Activated T-helper 9 cell treated with anti-CD3 and anti-CD28 coated beads, Interleukin-2, amount 50 U/mL, for 16 hours (primary cell): ENCODE measurements at regions not wholly inside any gene's neighbourhood (a gene's known extent, or its start where the extent isn't known, plus 50 kb on each side); places are given as distances from the start of the nearest gene placed in this dataset.
"Not testable (repeated sequence)": the region's sequence is repeated elsewhere in the genome, so short reads cannot be mapped to it uniquely, and the experiment has no call there.

Experiments used
- DNase-seq: peaks from one replicate; pipeline ENCODE4 v3.0.0-alpha.2; 2020; ENCODE audit warnings: low read depth

DNA sequence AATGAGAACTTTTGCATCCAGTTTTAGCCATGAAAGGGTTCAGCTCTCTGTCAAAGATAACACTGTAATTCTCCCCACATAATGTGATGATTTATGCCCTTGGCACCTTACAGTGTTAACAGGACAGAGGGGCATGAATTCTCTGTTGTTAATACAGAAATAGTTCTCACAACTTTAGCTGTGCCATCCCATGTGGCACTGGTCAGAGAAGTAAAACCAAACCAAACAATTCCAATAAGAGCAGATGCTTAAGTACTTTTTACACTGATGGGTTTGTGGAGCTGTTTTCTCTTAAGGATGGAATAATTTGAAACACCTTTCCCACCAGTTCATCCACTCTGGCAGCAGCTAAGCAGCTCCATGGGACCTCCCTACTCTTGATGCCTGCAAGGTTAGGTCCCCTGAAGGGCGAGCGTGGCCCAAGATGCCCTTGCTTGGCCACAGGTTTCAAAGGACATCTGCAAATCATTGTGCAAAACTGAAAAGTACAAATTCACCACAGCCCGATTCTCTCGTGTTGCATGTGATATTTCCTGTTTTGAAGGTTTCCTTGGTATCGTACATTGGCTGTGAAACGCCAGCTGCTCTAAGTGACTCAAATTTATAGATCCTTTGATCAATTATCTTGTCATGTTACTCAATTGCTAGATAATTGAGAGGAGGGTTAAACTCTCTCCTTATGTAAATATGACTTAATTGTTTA lies 82.5 kb upstream of the CREB5 start:
- no peak for DNase-seq

DNA sequence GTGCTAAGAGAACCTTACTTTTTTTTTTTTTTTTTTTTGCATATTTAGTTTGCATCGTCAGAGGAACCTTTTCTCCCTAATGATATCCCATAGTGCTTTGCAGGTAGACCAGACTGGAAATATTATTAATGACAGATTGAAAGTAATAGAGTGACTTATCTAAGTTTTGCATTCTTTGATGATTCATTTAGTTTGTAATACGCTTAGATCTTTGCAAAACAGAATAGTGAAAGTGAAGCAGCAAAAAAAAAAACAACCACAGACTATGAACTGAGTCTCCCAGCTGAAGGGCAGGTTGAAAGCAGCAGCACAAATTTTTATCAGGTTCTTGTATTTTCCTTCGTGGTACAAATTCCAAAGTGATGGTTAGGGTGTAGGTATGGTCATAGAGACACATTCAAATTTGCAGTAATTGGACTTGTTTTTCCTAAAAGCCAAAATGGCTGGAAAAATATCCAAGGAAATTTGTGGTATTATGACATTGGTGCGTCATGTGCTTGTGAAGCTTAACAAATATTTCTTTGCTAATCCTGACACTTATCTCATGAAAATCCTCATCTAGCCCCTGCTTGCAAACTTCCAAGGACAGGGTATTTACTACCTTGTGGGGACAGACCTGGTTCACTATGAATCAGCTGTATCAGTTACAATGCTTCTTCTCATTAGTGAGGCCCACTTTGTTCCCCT lies 81.8 kb upstream of the CREB5 start:
- no peak for DNase-seq

DNA sequence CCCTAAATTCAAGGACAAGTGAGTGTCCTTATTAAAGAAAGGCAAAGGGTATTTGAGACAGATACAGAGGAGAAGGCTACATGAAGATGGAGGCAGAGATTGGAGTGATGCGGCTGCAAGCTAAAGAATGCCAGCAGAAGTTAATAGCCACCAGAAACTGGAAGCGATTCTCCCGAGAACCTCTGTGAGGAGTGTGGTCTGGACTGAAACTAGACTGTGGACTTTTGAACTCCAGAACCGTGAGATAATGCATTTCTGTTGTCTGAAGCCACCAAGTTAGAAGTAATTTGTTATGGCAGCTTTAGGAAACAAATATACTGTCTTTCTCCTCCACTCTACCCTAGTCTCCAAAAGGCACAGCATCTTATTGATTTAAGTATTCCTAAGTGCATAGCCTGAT lies 80.3 kb upstream of the CREB5 start:
- DNase-seq = no peak

DNA sequence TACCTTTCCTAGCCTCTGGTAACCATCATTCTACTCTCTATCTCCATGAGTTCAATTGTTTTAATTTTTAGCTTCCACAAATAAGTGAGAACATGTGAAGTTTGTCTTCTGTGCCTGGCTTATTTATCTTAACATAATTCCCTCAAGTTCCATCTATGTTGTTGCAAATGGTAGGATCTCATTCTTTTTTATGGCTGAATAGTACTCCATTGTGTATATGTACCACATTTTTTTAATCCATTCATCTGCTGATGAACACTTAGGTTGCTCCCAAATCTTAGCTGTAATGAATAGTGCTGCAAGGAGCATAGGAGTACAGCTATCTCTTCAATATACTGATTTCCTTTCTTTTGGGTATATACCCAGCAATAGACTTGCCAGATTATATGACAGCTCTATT lies 78.8 kb upstream of the CREB5 start:
- DNase-seq = not testable (repeated sequence)

DNA sequence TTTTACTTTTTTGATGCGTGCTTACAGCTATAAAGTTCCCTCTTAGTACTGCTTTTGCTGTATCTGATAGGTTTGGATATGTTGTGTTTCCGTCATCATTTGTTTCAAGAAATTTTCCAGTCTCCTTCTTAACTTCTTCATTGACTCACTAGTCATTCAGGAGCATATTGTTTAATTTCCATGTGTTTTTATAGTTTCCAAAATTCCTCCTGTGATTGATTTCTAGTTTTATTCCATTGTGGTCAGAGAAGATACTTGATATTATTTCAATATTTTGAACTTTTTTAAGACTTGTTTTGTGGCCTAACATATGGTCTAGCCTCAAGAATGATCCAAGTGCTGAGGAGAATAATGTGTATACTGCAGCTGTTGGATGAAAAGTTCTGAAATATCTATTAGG lies 75.5 kb upstream of the CREB5 start:
- no peak for DNase-seq

DNA sequence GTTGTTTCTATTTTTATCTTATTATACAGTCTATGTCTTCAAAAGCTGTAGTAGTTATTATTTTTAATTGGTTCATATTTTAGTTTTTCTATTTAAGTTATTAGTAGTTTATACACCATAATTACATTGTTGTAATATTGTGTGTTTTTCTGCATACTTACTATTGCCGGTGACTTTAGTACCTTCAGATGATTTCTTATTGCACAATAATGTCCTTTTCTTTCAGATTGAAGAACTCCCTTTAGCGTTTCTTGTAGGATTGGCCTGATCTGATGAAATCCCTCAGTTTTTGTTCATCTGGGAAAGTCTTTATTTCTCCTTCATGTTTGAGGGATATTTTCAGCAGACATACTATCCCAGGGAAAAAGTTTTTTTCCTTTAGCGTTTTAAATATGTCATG lies 74.3 kb upstream of the CREB5 start:
- DNase-seq = no peak

DNA sequence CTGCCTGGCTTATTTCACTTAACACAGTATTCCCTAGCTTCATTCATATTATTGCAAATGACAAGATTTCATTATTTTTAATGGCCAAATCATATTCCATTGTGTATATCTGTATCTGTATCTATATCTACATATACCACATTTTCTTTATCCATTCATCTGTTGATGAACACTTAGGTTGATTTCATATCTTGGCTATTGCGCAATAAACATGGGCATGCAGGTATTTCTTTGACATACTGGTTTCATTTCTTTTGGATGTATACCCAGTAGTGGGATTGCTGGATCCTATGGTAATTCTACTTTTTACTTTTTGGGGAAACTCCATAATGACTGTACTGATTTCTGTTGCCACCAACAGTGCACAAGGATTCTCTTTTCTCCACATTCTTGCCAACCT lies 68.9 kb upstream of the CREB5 start:
- DNase-seq = no peak

DNA sequence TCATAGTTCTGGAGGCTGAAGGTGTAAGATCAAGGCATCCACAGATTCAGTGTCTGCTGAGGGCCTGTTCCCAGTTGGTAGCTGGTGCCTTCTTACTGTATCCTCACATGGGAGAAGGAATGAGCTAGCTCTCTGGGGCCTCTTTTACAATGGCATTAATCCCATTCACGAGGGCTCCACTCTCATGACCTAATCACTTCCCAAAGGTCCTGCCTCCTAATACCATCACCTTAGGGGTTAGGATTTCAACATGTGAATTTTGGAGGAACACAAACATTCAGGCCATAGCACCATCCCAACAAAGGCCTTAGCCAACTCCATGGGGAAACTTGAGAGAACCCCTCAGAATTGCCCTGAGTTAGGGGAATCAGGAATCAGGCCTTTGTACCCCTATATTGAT lies 66.1 kb upstream of the CREB5 start:
- DNase-seq = no peak

DNA sequence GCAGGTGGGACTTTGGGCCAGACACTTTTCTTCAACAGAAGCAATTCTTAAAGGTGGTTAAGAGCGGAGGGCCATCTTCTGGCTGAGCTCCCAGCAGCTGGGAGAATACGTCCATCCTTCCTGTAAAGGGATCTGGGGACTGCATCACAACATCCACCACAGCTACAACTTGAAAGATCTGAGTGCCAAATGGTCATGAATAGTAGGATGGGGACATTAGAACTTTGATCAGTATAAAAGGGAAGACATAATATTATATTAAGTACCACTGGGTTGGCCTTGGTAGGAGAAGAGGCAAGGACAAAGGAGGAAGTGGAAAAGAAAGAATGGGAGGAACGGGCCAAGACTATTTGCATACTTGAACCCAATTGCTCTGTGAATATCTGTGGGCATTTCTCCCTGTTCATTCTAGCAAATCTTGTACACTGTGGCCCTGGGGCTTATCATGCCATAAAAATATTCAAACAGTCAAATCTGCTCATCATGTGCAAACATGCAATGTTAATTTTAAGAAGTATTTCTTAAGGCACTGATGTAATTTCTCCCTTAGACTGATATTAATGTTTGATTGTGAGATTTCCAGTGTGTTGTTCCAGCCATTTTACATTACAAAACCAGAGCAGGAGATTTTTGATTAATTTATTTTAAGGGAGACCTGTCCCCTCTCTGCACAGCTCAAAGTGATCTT lies 65.5 kb upstream of the CREB5 start:
- DNase-seq = no peak

DNA sequence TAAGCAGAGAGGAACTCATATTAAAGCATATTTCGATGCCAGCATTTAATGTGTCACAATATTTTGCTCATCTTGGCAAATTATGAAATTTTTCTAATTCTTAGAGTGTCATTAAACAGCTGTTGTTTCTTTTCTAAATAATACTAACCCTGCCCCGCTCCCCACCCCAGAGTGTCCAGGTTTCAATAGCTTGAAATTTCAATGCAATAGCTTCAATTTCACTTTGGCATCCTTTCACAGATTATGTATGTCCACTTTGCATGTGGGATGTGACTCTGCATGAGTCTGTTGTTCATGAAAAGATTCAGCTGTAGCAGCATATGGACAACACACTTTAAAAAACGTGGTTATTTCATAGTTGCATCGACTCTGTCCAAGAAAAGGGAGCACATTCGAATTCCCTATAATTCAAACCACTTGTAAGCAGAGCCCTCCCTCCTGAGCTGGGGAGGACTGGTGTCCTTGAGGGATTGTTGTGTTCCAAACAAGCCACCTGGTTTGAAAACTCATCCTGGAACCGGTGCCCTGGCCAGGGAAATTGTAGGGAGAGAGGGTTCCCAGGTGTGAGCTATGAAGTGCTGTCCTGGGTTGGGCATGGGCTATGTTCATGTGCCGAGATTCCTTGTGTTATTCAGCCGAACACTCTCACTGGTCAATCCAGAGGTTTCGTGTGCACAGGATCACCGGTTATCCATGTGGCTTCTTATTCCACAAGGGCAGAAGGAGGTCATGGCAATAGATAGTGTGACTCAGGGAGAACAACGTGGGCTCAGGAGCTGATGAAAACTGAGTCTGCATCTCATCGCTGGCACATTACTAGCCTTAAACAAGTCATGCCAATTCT lies 64.6 kb upstream of the CREB5 start:
- DNase-seq = no peak

DNA sequence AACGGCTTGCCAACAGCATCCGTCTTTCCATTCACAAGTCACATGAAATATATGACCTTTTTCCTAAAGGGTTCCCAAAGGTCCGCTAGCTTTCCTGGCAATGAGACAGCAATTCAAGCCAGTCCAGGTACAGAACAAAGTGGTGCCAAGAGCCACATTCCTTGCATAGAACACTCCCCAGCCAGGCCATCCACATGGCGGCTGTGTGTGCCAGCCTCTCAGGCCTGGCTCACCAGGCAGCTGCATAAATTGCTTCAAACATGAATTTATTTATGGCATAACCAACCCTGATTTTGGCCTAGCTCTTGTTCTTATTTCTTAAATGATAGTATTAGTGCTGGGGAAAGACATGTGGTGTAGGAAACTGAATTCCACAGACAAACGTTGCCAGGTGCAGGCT lies 63.7 kb upstream of the CREB5 start:
- DNase-seq = no peak

DNA sequence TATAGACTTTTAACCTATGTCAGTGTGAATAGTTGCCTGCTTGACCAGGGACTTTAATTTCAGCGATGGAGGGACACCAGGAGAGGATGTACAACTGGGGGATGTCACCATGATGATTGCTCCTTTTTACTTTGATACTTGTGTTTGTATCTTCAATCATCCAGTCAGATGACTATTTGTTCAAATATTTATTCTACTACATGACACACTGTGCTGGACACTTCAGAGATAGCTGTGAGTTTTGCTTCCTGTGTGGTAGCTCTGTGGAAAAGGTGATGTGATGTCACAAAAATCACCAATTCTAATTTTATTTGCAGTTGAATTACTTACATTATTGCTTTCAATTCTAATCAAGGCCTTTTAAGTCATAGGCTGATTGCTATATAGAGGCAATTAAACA lies 62.7 kb upstream of the CREB5 start:
- DNase-seq = no peak

DNA sequence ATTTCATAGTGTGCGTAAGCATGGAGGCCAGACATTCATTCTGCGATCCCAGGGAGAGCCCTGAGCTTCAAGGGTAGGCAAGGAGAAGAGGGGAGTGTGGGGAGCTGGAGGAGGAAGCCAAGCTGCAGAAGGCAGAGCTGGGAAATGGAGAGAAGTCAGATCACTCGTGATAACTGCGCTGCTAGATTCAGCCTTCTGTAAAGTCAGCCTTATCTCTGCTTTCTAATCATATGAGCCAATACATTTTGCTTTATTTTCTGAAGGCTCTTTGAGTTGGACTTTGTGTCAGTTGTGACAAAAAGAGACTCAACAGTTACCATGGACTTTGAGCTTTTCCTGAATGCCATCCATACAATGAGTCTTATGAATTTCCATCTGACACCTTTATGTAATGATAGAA lies 61.7 kb upstream of the CREB5 start:
- no peak for DNase-seq

DNA sequence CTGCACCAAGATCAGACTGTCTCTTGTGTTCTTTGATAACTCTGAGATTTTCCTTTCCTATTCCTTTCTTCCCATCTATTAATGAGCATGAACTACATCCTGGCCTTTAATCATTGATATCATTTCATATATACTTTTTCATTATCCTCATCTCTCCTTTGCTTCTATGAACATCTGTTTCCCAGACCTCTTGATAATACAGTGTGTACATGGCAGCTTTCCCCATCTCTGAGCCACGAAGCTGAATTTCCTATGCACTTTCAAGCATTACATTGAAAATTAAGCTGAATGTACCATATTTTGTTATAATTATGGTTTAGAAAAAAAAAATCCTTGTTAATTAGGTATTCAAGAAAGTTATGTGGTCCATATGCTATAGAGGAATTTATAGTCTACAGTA lies 60.9 kb upstream of the CREB5 start:
- no peak for DNase-seq

DNA sequence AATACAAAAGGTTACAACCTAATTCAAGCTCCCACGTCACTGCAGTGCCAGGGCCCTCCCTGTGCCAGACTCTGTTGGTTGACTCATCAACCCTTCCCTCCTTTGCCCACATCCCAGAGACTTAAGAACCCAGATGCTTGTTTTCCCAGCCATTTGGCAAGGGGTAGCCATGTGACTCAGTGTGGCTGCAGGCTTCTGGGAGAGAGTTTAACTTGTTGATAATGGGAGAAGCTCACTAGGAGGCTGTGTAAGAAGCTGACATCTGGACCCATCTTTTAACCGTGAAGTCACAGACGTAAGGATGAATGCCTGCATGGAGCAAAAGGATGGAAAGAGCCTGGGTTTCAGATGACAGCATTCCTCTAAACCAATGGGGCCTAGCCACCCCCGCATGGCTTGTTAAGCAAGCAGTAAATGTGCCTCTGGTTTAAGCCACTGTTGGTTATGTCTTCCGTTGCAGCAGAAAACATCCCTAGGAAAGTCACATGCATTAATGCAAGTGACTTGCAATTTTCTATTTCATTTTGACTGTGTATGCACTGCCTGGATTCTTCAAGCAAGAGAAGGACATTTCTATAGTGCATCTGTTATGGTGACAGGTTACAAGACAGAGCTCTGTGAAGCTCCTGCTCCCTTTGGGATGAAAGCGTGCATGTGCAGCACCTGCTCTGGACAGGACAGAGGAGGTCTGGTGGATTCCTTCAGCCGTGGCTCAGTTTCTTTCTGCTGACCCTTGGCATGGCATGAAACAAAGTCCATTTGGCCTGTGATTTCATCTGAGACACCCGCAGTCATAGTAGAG lies 57.5 kb upstream of the CREB5 start:
- DNase-seq = no peak

DNA sequence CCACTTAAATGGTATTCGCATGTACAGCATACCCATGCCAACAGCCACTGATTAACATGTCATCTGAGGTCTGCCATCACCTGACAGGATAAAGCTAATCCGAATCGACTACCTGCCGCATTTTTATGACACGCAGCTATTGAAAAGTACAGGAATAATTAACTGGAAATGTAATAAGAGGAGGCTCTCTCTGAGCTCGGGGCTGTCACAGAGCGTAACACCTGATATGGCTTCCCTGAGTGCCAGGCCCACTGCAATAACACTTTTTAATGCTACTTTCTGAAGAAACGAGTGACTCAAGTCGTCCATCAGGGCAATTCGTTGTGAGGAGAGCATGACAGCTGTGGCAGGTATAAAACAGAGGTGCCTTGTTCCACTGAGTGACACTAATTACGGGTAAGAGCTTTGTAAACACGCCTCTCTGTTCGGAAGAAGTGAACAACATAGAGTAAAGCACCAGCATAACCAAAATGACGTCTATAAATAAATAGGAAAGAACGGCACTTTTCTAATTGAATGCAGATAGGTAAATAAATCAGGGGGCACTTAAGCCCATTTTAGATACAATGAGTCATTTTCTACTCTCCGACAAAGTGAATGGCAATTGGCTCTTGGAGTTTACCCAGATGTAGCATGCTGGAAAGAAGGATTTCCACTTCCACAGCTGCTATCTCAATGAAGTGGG lies 56.5 kb upstream of the CREB5 start:
- no peak for DNase-seq

DNA sequence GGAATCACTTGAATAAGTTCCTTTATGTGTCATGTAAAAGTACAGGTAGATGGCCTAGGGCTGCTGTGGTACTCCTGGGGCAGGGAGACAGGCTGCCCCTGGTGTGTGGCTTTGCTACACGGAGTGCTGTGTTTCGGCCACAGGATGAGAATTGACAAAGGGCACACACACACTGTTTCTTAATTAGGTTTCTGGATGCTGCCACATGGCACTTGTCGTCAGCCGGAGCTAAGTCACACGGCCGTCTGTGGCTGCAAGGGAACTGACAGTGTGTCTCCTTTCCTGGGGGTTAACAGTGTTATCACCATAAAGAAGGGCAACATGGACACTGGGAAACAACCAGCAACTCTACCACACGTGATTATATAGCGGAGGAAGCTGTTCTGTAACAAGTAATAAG lies 55.7 kb upstream of the CREB5 start:
- no peak for DNase-seq

DNA sequence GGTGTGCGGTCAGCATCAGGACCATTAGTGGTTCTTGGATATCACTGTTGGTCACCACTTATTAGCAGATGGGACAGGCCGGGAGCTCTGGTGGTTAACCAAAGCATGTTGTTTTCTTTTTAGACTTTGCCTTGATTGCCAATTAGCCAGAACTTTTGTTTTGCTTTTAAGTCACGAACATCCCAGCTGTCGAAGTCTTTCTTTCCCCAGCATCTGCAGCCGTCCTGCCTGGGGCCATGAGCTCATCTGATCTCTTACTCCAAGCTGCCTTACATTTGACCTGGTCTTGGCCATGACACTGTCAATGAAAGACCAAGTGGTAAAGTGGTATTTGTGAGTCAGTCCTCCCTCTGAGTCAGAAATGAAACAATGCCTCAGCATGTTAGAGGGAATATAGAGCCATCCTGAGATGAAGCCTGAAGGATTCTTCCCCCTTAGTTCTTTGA lies 53.9 kb upstream of the CREB5 start:
- DNase-seq = no peak

DNA sequence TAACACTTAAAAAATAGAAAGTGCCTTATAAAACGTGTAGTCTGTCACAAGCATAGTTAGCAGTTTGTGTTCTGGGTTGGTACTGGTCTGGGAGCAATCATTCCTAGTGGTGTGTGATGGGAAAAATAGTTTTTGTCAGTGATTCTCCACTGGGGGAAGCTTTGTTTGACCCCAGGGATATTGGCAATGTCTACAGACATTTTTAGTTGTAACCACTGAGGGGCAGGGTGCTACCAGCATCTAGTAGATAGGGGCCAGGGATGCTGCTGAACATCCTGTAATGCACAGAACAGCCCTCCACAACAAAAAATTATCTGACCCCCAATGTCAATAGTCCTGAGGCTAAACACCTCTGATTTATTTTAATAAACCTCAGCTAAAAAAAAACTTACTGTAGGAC lies 51.6 kb upstream of the CREB5 start:
- no peak for DNase-seq

DNA sequence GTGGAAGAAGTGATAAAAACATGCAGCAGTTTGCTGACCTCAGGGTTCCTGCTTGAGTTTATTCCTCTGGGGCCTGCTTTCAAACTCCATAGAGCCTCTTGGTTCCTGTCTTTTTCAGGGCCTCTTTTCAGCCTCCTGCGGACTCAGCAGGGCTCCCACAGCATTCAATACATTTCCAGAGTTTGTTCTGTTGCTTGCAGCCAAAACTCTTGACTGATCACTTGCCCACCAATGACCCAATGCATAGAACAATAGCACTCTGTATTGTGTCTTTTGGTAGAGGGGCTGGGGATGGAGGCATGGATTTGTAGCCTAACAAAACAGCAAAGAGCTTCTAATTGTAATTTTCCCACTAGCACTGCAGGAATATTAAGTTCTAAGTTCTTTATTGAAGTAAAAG lies 50.8 kb upstream of the CREB5 start:
- no peak for DNase-seq

DNA sequence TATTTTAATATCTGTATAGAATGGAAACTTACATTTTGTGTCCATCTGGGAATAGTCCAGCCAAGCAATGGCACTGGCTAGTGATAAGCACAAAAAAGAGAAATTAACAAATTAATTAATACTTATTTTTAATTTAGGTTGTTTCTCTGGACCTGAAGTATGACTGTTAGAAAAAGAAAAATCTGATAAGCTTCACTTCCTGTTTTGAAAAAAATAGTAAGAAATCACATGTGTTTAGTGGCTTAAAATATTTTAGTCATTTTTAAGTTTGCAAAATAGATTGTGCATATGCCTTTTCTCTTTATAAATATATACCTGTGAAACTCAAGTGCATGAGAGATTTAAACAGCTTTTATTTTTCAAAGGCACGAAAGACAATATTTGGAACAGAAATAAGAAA lies 50.1 kb upstream of the CREB5 start:
- DNase-seq = no peak
